B cell (primary cell): ENCODE measurements at regions not wholly inside any gene's neighbourhood (a gene's known extent, or its start where the extent isn't known, plus 50 kb on each side); places are given as distances from the start of the nearest gene placed in this dataset.
"Not testable (repeated sequence)": the region's sequence is repeated elsewhere in the genome, so short reads cannot be mapped to it uniquely, and the experiment has no call there.

Experiments
- ATAC-seq: fragments of 200-7000 bp; cut with Tn5 transposase; one replicate; pipeline ENCODE4 v1.10.0; 2021; ENCODE audit warnings: low read depth, mild to moderate bottlenecking, moderate number of reproducible peaks, moderate library complexity
- CTCF ChIA-PET: fragments of 350-600 bp; sonication (Branson Sonifier 250); formaldehyde crosslinking; loops from one replicate; lab custom pipeline; 2021; ENCODE audit warnings: antibody characterized with exemption, inconsistent platforms; lab: Charles Lee
- POLR2A ChIA-PET: fragments of 350-600 bp; sonication (Branson Sonifier 250); formaldehyde crosslinking; loops from one replicate; lab custom pipeline; 2021; ENCODE audit warnings: antibody characterized with exemption; lab: Charles Lee
- DNase-seq: peaks from one replicate; pipeline ENCODE4 v3.0.0; 2013
- H2AFZ ChIP-seq: 2 replicates; pipeline ENCODE4 v1.6.1; 2012; ENCODE audit warnings: mild to moderate bottlenecking, low read depth, low read length; ENCODE audit not compliant: insufficient read depth, poor library complexity, severe bottlenecking
- H3K27ac ChIP-seq, 2 donors: 1 replicate in 1 of 2; 2 replicates in 1 of 2; pipeline ENCODE4 v1.5.1; 2012 to 2013; ENCODE audit warnings: low read length in 2 of 2, mild to moderate bottlenecking in 2 of 2, moderate library complexity in 1 of 2
- H3K27me3 ChIP-seq, 4 experiments: fragments of 200-600 bp in 1 of 4; sonication (generic) in 1 of 4; replicated peaks in 1 of 4; 1 replicate in 2 of 4; 2 replicates in 2 of 4; pipeline versions ENCODE4 v1.6.1 to v1.7.0; 2013 to 2016; ENCODE audit warnings: low read length in 3 of 4, mild to moderate bottlenecking in 2 of 4, mixed read lengths in 1 of 4, moderate library complexity in 1 of 4; ENCODE audit not compliant: insufficient read depth in 4 of 4, control insufficient read depth in 3 of 4; ENCODE audit errors: control extremely low read depth in 1 of 4
- H3K36me3 ChIP-seq, 2 experiments: replicated peaks in 1 of 2; 1 replicate in 1 of 2; 2 replicates in 1 of 2; pipeline versions ENCODE4 v1.6.1 to v1.7.1; 2013; ENCODE audit warnings: low read length in 1 of 2; ENCODE audit not compliant: insufficient read depth in 2 of 2, control insufficient read depth in 1 of 2; ENCODE audit errors: control extremely low read depth in 1 of 2, extremely low read depth in 1 of 2
- H3K4me1 ChIP-seq, 2 donors: fragments of 200-600 bp in 1 of 2; sonication (generic) in 1 of 2; 1 replicate in 1 of 2; 2 replicates in 1 of 2; pipeline versions ENCODE4 v1.5.1 to v1.6.1; 2013 to 2017; ENCODE audit warnings: low read length in 2 of 2; ENCODE audit not compliant: control insufficient read depth in 2 of 2, insufficient read depth in 2 of 2
- H3K4me2 ChIP-seq: replicated peaks from 2 replicates; pipeline ENCODE3; 2012; ENCODE audit warnings: mild to moderate bottlenecking, low read depth, low read length; ENCODE audit not compliant: poor library complexity, severe bottlenecking
- H3K4me3 ChIP-seq, 5 experiments: fragments of 200-600 bp in 1 of 5; sonication (generic) in 1 of 5; 1 replicate in 3 of 5; 2 replicates in 2 of 5; pipeline versions ENCODE4 v1.5.1 to v1.7.0; 2011 to 2016; ENCODE audit warnings: low read length in 4 of 5, mild to moderate bottlenecking in 4 of 5, low read depth in 2 of 5, control low read depth in 1 of 5, moderate library complexity in 1 of 5; ENCODE audit not compliant: insufficient read depth in 1 of 5; ENCODE audit errors: control extremely low read depth in 1 of 5, extremely low read depth in 1 of 5
- H3K79me2 ChIP-seq: fragments of 200-600 bp; sonication (generic); one replicate; pipeline ENCODE4 v1.6.0; 2016; ENCODE audit warnings: low read length; ENCODE audit not compliant: control insufficient read depth, insufficient read depth
- H3K9ac ChIP-seq: fragments of 200-600 bp; sonication (generic); 2 replicates; pipeline ENCODE4 v1.6.1; 2017; ENCODE audit warnings: mild to moderate bottlenecking, low read length, moderate library complexity
- H3K9me3 ChIP-seq, 3 donors: one replicate each; pipeline versions ENCODE4 v1.6.1 to v1.7.1; 2013; ENCODE audit warnings: low read length in 2 of 3; ENCODE audit not compliant: control insufficient read depth in 2 of 3, insufficient read depth in 1 of 3; ENCODE audit errors: control extremely low read depth in 1 of 3
- H4K20me1 ChIP-seq: 2 replicates; pipeline ENCODE4 v1.6.0; 2012; ENCODE audit warnings: mild to moderate bottlenecking, low read length; ENCODE audit not compliant: insufficient read depth, control insufficient read depth, poor library complexity, severe bottlenecking
- H3K27ac Mint-ChIP-seq: one replicate; pipeline ENCODE4 v1.8.0; 2021; ENCODE audit warnings: mixed read lengths
- H3K27me3 Mint-ChIP-seq: one replicate; pipeline ENCODE4 v1.8.0; 2021; ENCODE audit warnings: mixed read lengths
- H3K4me1 Mint-ChIP-seq: one replicate; pipeline ENCODE4 v1.8.0; 2021; ENCODE audit warnings: mixed read lengths
- H3K4me3 Mint-ChIP-seq: one replicate; pipeline ENCODE4 v1.8.0; 2021; ENCODE audit warnings: mixed read lengths
- H3K9me3 Mint-ChIP-seq: one replicate; pipeline ENCODE4 v1.8.0; 2022; ENCODE audit warnings: mixed read lengths; ENCODE audit not compliant: insufficient read depth
- EZH2 ChIP-seq: IDR thresholded peaks from 2 replicates; pipeline ENCODE4 v1.6.1; 2012; ENCODE audit warnings: borderline replicate concordance, low read depth, mild to moderate bottlenecking, moderate library complexity, low read length; ENCODE audit not compliant: insufficient read depth, poor library complexity, severe bottlenecking
- WGBS: methylation state at CpG from one replicate; pipeline ENCODE4 v1.1.5; 2013; ENCODE audit warnings: missing lambda C conversion rate; ENCODE audit not compliant: insufficient coverage; 5-methylcytosine and 5-hydroxymethylcytosine counted together
- intact Hi-C: fragments of 100-400 bp; cut with micrococcal nuclease; formaldehyde crosslinking; loops from one replicate; pipeline ENCODE4 v1.10.0; 2022
- TF ChIP-seq, protein P1 (sequence below): fragments of 200-600 bp; IDR thresholded peaks from one replicate; pipeline ENCODE4 v1.8.0; 2022; ENCODE audit warnings: antibody characterized with exemption, mild to moderate bottlenecking

DNA sequence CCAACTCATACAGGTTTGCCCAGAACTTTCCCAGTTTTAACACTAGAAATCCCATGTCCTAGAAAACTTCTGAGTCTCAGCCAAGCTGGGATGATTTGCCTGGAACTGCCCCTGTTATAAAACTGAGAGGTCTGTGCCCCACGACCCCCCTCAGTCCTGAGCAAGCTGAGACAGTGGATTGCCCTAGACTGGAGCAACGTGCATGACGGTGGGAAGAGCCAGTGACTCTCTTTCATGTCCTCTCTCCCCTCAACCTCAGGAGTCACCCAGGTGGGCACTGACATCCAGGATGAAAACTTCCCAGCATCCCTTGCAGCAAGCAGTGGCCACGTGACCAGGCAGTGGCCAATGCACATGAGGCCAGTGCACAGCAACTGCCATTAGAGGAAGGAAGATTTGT lies 329.7 kb downstream of the PREX1 start:
- 77% methylated on average over 3 of the region's 4 CpGs for WGBS
- intact Hi-C loops, H3K4me3 Mint-ChIP-seq, H3K9ac ChIP-seq, H3K4me3 ChIP-seq, H2AFZ ChIP-seq, ATAC-seq, H3K79me2 ChIP-seq, DNase-seq, POLR2A ChIA-PET, H3K4me1 Mint-ChIP-seq, CTCF ChIA-PET, H3K27me3 Mint-ChIP-seq, H3K27me3 ChIP-seq, H3K27ac Mint-ChIP-seq, H3K27ac ChIP-seq, H3K36me3 ChIP-seq, H3K4me1 ChIP-seq, H3K9me3 Mint-ChIP-seq, H4K20me1 ChIP-seq, H3K4me2 ChIP-seq, H3K9me3 ChIP-seq: not testable (repeated sequence)

DNA sequence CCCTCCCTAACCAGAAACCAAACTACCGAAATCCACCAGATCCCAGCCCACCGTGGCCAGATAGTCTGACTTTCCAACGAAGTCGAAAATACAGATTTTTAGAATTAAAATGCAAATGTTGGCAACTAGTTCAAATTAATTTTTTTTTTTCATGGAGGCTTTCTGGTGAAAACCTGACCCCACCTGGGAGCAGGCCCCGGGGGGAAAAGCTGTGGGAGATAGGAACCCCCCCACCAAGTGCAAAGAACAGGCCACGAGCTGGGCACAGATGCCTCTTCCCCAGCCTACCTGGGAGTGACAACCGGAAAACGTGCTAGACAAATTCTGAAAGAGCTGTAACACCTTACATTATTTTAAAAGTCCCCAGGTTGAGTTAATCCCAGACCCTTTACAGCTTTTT lies 333.8 kb downstream of the PREX1 start:
- Histone ChIP-seq H2AFZ (no peak overlapping the region), H3K79me2 (no peaks in the 10 kb centered on the region), H3K4me2 (no peak overlapping the region), H3K4me3 (no peak overlapping the region), H3K36me3 (no peaks in the 10 kb centered on the region), H4K20me1 (no peaks in the 10 kb centered on the region), H3K27me3 (no peaks in the 10 kb centered on the region), H3K4me1 (no peaks in the 10 kb centered on the region), H3K9me3 (no peaks in the 10 kb centered on the region), H3K9ac (no peak overlapping the region), H3K27ac (no peak overlapping the region)
- Mint-ChIP-seq H3K9me3 (no peaks in the 10 kb centered on the region), H3K27me3 (peaks cover 22% of the 10 kb centered on the region), H3K4me3 (no peak overlapping the region), H3K27ac (no peak overlapping the region), H3K4me1 (peaks cover 16% of the 10 kb centered on the region)
- POLR2A ChIA-PET: interaction anchor here (0.6 kb wide), 1 partner anchor 559 kb away, joined by 7 read pairs; no protein-coding TSS in a partner anchor
- CTCF ChIA-PET: no interaction called here
- intact Hi-C loops: no loop called here
- DNase-seq: no peak
- no peak for ATAC-seq
- WGBS: no CpG with 5 or more reads among the region's 8 CpGs
- TF ChIP-seq, protein P1, sequence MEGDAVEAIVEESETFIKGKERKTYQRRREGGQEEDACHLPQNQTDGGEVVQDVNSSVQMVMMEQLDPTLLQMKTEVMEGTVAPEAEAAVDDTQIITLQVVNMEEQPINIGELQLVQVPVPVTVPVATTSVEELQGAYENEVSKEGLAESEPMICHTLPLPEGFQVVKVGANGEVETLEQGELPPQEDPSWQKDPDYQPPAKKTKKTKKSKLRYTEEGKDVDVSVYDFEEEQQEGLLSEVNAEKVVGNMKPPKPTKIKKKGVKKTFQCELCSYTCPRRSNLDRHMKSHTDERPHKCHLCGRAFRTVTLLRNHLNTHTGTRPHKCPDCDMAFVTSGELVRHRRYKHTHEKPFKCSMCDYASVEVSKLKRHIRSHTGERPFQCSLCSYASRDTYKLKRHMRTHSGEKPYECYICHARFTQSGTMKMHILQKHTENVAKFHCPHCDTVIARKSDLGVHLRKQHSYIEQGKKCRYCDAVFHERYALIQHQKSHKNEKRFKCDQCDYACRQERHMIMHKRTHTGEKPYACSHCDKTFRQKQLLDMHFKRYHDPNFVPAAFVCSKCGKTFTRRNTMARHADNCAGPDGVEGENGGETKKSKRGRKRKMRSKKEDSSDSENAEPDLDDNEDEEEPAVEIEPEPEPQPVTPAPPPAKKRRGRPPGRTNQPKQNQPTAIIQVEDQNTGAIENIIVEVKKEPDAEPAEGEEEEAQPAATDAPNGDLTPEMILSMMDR: no peak
- no peak for TF ChIP-seq EZH2

DNA sequence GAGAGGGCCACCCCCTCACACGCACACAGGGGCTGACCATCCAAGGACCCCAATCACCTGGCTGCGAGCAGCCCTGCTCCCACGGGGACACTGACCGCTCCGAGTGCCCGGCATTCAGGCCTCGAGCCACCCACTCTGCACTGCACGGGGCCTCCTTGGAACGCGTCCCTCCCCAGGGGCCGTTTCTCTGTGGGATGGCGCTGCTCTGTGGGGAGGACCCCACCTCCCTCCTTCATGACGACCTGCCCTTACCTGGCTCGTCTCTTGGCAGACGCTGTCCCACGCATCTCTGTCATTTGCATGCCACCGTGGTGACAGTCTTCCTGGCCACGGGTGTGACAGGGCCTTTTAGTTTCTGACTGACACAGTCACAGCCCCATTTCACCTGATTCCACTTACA lies 334.5 kb downstream of the PREX1 start:
- intact Hi-C loops, POLR2A ChIA-PET, H3K27me3 ChIP-seq, H3K4me3 Mint-ChIP-seq, H3K4me3 ChIP-seq, DNase-seq, H3K9me3 ChIP-seq, H3K9ac ChIP-seq, H3K27ac ChIP-seq, H3K79me2 ChIP-seq, H4K20me1 ChIP-seq, H2AFZ ChIP-seq, H3K4me1 ChIP-seq, CTCF ChIA-PET, ATAC-seq, H3K4me2 ChIP-seq, H3K27ac Mint-ChIP-seq, H3K36me3 ChIP-seq, H3K9me3 Mint-ChIP-seq: not testable (repeated sequence)
- WGBS: 77% methylated on average over 8 of the region's 18 CpGs
- Mint-ChIP-seq H3K27me3 (peaks cover 19% of the 10 kb centered on the region), H3K4me1 (peaks cover 22% of the 10 kb centered on the region)
